ENCODE measurements at regions not wholly inside any gene's neighbourhood (a gene's known extent, or its start where the extent isn't known, plus 50 kb on each side); places are given as distances from the start of the nearest gene placed in this dataset.
"Not testable (repeated sequence)": the region's sequence is repeated elsewhere in the genome, so short reads cannot be mapped to it uniquely, and the experiment has no call there.

- no peak overlapping the region for H3K4me2 ChIP-seq (ENCODE audit: low read depth, low read length, poor library complexity, severe bottlenecking)
- no peak overlapping the region for H2AFZ ChIP-seq (ENCODE audit: low read length)
- no peaks in the 10 kb centered on the region for H3K9me3 ChIP-seq (ENCODE audit: insufficient read depth, low read depth, low read length)
- no peaks in the 10 kb centered on the region for H4K20me1 ChIP-seq (ENCODE audit: insufficient read depth, low read length, poor library complexity, severe bottlenecking)
- H3K4me3 ChIP-seq (ENCODE audit: low read length, poor library complexity, severe bottlenecking) = no peak overlapping the region
- TF ChIP-seq CTCF (conservative IDR thresholded peaks at IDR 0.05; ENCODE audit: low read length) = no peak
- TF ChIP-seq EZH2phosphoT487 (IDR thresholded peaks at IDR 0.05; ENCODE audit: borderline replicate concordance) = no peak
- H3K79me2 ChIP-seq (ENCODE audit: insufficient read depth, low read length) = no peaks in the 10 kb centered on the region
- H3K27me3 ChIP-seq (ENCODE audit: insufficient read depth, low read length, poor library complexity, severe bottlenecking) = no peaks in the 10 kb centered on the region
- H3K4me1 ChIP-seq (ENCODE audit: insufficient read depth, low read length, poor library complexity, severe bottlenecking) = no peaks in the 10 kb centered on the region
- H3K9me2 ChIP-seq (replicated peaks; ENCODE audit: low read depth, low read length) = no peaks in the 10 kb centered on the region
- H3K9ac ChIP-seq (ENCODE audit: low read depth, low read length, poor library complexity, severe bottlenecking) = no peak overlapping the region
- H3K36me3 ChIP-seq (ENCODE audit: insufficient read depth, low read length) = no peaks in the 10 kb centered on the region
- H3F3A ChIP-seq (ENCODE audit: low read depth) = no peaks in the 10 kb centered on the region
Observed at GRCh38 chr2:4981802-4982409, 710.3 kb upstream of the SOX11 start.

GRCh38 chr2:4988444-4988843 lies 703.7 kb upstream of the SOX11 start:
- H3K36me3 ChIP-seq (ENCODE audit: insufficient read depth, low read length); H3K4me3 ChIP-seq (ENCODE audit: low read length, poor library complexity, severe bottlenecking); H2AFZ ChIP-seq (ENCODE audit: low read length); H3F3A ChIP-seq (ENCODE audit: low read depth); H3K27me3 ChIP-seq (ENCODE audit: insufficient read depth, low read length, poor library complexity, severe bottlenecking); H4K20me1 ChIP-seq (ENCODE audit: insufficient read depth, low read length, poor library complexity, severe bottlenecking); H3K79me2 ChIP-seq (ENCODE audit: insufficient read depth, low read length); H3K9me2 ChIP-seq (replicated peaks; ENCODE audit: low read depth, low read length); H3K4me1 ChIP-seq (ENCODE audit: insufficient read depth, low read length, poor library complexity, severe bottlenecking); H3K9me3 ChIP-seq (ENCODE audit: insufficient read depth, low read depth, low read length); H3K4me2 ChIP-seq (ENCODE audit: low read depth, low read length, poor library complexity, severe bottlenecking); H3K9ac ChIP-seq (ENCODE audit: low read depth, low read length, poor library complexity, severe bottlenecking): not testable (repeated sequence)

- Histone ChIP-seq H3K27me3 (ENCODE audit: insufficient read depth, low read length, poor library complexity, severe bottlenecking) (no peaks in the 10 kb centered on the region), H3K36me3 (ENCODE audit: insufficient read depth, low read length) (no peaks in the 10 kb centered on the region), H3K9ac (ENCODE audit: low read depth, low read length, poor library complexity, severe bottlenecking) (no peak overlapping the region), H3K9me3 (ENCODE audit: insufficient read depth, low read depth, low read length) (no peaks in the 10 kb centered on the region), H2AFZ (ENCODE audit: low read length) (no peak overlapping the region), H3K4me3 (ENCODE audit: low read length, poor library complexity, severe bottlenecking) (no peak overlapping the region), H4K20me1 (ENCODE audit: insufficient read depth, low read length, poor library complexity, severe bottlenecking) (no peaks in the 10 kb centered on the region), H3K79me2 (ENCODE audit: insufficient read depth, low read length) (no peaks in the 10 kb centered on the region), H3F3A (ENCODE audit: low read depth) (no peaks in the 10 kb centered on the region), H3K4me1 (ENCODE audit: insufficient read depth, low read length, poor library complexity, severe bottlenecking) (no peaks in the 10 kb centered on the region), H3K9me2 (replicated peaks; ENCODE audit: low read depth, low read length) (no peaks in the 10 kb centered on the region), H3K4me2 (ENCODE audit: low read depth, low read length, poor library complexity, severe bottlenecking) (no peak overlapping the region)
- no peak for TF ChIP-seq CTCF (conservative IDR thresholded peaks at IDR 0.05; ENCODE audit: low read length)
Observed at GRCh38 chr2:4992226-4992625, 700.0 kb upstream of the SOX11 start.

DNA sequence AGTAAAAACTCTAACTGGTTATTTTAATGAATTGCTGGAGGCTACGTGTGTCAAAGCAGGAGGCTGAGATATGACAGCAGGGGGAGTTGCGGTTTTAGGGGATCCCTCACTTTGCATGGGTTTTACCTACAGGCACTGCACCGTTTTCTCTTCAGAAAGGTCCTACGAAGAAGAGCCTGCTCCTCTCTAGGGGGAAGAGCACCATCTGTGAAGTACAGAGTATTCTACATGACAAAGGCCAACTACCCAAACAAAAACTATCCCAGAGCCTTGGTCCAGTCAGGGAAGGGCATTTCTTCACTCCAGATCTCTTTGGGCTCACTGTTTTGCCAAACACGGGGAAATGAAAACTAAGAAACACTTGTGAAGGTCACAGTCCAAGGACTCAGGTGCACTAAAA lies 696.7 kb upstream of the SOX11 start:
- no peaks in the 10 kb centered on the region for H3K27me3 ChIP-seq (ENCODE audit: insufficient read depth, low read length, poor library complexity, severe bottlenecking)
- no peaks in the 10 kb centered on the region for H3K36me3 ChIP-seq (ENCODE audit: insufficient read depth, low read length)
- H3K4me1 ChIP-seq (ENCODE audit: insufficient read depth, low read length, poor library complexity, severe bottlenecking) = no peaks in the 10 kb centered on the region
- no peaks in the 10 kb centered on the region for H3K9me3 ChIP-seq (ENCODE audit: insufficient read depth, low read depth, low read length)
- H3F3A ChIP-seq (ENCODE audit: low read depth) = no peaks in the 10 kb centered on the region
- no peaks in the 10 kb centered on the region for H3K79me2 ChIP-seq (ENCODE audit: insufficient read depth, low read length)
- H3K4me3 ChIP-seq (ENCODE audit: low read length, poor library complexity, severe bottlenecking) = no peak overlapping the region
- no peaks in the 10 kb centered on the region for H3K9me2 ChIP-seq (replicated peaks; ENCODE audit: low read depth, low read length)
- no peak overlapping the region for H3K4me2 ChIP-seq (ENCODE audit: low read depth, low read length, poor library complexity, severe bottlenecking)
- H4K20me1 ChIP-seq (ENCODE audit: insufficient read depth, low read length, poor library complexity, severe bottlenecking) = no peaks in the 10 kb centered on the region
- no peak overlapping the region for H3K9ac ChIP-seq (ENCODE audit: low read depth, low read length, poor library complexity, severe bottlenecking)
- H2AFZ ChIP-seq (ENCODE audit: low read length) = no peak overlapping the region
- TF ChIP-seq CTCF (conservative IDR thresholded peaks at IDR 0.05; ENCODE audit: low read length) = no peak
- no peak for TF ChIP-seq EZH2phosphoT487 (IDR thresholded peaks at IDR 0.05; ENCODE audit: borderline replicate concordance)
